ENCODE measurements at regions not wholly inside any gene's neighbourhood (a gene's known extent, or its start where the extent isn't known, plus 50 kb on each side); places are given as distances from the start of the nearest gene placed in this dataset.

GRCh38 chr7:69426705-69427104, 171.6 kb upstream of the AUTS2 start:
- no peaks in the 10 kb centered on the region for H3K27me3 ChIP-seq (ENCODE audit: control insufficient read depth, insufficient read depth, low read length)
- no peak overlapping the region for H3K27ac Mint-ChIP-seq
- H3K27ac ChIP-seq (ENCODE audit: low read length): no peak overlapping the region
- intact Hi-C loops (cut with micrococcal nuclease): no loop called here
- 79% methylated on average over 7 of the region's 7 CpGs for WGBS (ENCODE audit: insufficient coverage)
- no peak overlapping the region for H3K4me3 ChIP-seq (ENCODE audit: low read length)
- no peak for ATAC-seq
- DNase-seq: no peak
- no peaks in the 10 kb centered on the region for H3K9me3 Mint-ChIP-seq
- peaks cover 0 to 9% of the 10 kb centered on the region in 2 donors for H3K4me1 Mint-ChIP-seq
- peaks cover 20 to 33% of the 10 kb centered on the region in 2 donors for H3K27me3 Mint-ChIP-seq (ENCODE audit: low read depth in 2 of 2)
- no peak overlapping the region for H3K4me3 Mint-ChIP-seq
- no peaks in the 10 kb centered on the region for H3K9me3 ChIP-seq (ENCODE audit: control insufficient read depth, insufficient read depth, low read length)
- H3K4me1 ChIP-seq (ENCODE audit: control insufficient read depth, insufficient read depth, low read length): no peaks in the 10 kb centered on the region
- no peak for TF ChIP-seq CTCF (IDR thresholded peaks at IDR 0.05)
- no peaks in the 10 kb centered on the region for H3K36me3 ChIP-seq (ENCODE audit: control insufficient read depth, insufficient read depth, low read length)
- H3K36me3 Mint-ChIP-seq: no peaks in the 10 kb centered on the region

- H3K4me3 ChIP-seq (ENCODE audit: low read length): no peak overlapping the region
- DNase-seq (no peak), ATAC-seq (no peak)
- no peak for TF ChIP-seq CTCF (IDR thresholded peaks at IDR 0.05)
- no peaks in the 10 kb centered on the region for H3K36me3 ChIP-seq (ENCODE audit: control insufficient read depth, insufficient read depth, low read length)
- Mint-ChIP-seq H3K9me3 (no peaks in the 10 kb centered on the region), H3K36me3 (no peaks in the 10 kb centered on the region), H3K4me1 (peaks cover 0 to 9% of the 10 kb centered on the region in 2 donors), H3K27ac (no peak overlapping the region), H3K27me3 (ENCODE audit: low read depth in 2 of 2) (peaks cover 20 to 26% of the 10 kb centered on the region in 2 donors), H3K4me3 (no peak overlapping the region)
- no peaks in the 10 kb centered on the region for H3K27me3 ChIP-seq (ENCODE audit: control insufficient read depth, insufficient read depth, low read length)
- intact Hi-C loops (cut with micrococcal nuclease): no loop called here
- H3K27ac ChIP-seq (ENCODE audit: low read length): no peak overlapping the region
- WGBS (ENCODE audit: insufficient coverage): 48% methylated on average over 3 of the region's 4 CpGs
- no peaks in the 10 kb centered on the region for H3K4me1 ChIP-seq (ENCODE audit: control insufficient read depth, insufficient read depth, low read length)
- H3K9me3 ChIP-seq (ENCODE audit: control insufficient read depth, insufficient read depth, low read length): no peaks in the 10 kb centered on the region
Measured at GRCh38 chr7:69428089-69428488, 170.2 kb upstream of the AUTS2 start.

GRCh38 chr7:69429911-69430383, 168.3 kb upstream of the AUTS2 start:
- Mint-ChIP-seq H3K9me3 (peaks cover 0 to 3% of the 10 kb centered on the region in 2 donors), H3K4me3 (no peak overlapping the region), H3K36me3 (no peaks in the 10 kb centered on the region), H3K27me3 (ENCODE audit: low read depth in 2 of 2) (peaks cover 23 to 31% of the 10 kb centered on the region in 2 donors), H3K4me1 (peaks cover 12 to 20% of the 10 kb centered on the region in 2 donors), H3K27ac (no peak overlapping the region)
- TF ChIP-seq CTCF (IDR thresholded peaks at IDR 0.05): no peak
- Histone ChIP-seq H3K27ac (ENCODE audit: low read length) (no peak overlapping the region), H3K9me3 (ENCODE audit: control insufficient read depth, insufficient read depth, low read length) (no peaks in the 10 kb centered on the region), H3K4me3 (ENCODE audit: low read length) (no peak overlapping the region), H3K4me1 (ENCODE audit: control insufficient read depth, insufficient read depth, low read length) (no peaks in the 10 kb centered on the region), H3K36me3 (ENCODE audit: control insufficient read depth, insufficient read depth, low read length) (no peaks in the 10 kb centered on the region), H3K27me3 (ENCODE audit: control insufficient read depth, insufficient read depth, low read length) (no peaks in the 10 kb centered on the region)
- 17% methylated on average over 12 of the region's 16 CpGs for WGBS (ENCODE audit: insufficient coverage)
- intact Hi-C loops (cut with micrococcal nuclease): no loop called here
- DNase-seq: no peak
- ATAC-seq: no peak

- no peak overlapping the region for H3K27ac Mint-ChIP-seq
- no peak for DNase-seq
- H3K9me3 Mint-ChIP-seq: peaks cover 0 to 3% of the 10 kb centered on the region in 2 donors
- Histone ChIP-seq H3K9me3 (ENCODE audit: control insufficient read depth, insufficient read depth, low read length) (no peaks in the 10 kb centered on the region), H3K27me3 (ENCODE audit: control insufficient read depth, insufficient read depth, low read length) (no peaks in the 10 kb centered on the region), H3K4me1 (ENCODE audit: control insufficient read depth, insufficient read depth, low read length) (no peaks in the 10 kb centered on the region), H3K4me3 (ENCODE audit: low read length) (no peak overlapping the region), H3K27ac (ENCODE audit: low read length) (no peak overlapping the region), H3K36me3 (ENCODE audit: control insufficient read depth, insufficient read depth, low read length) (no peaks in the 10 kb centered on the region)
- ATAC-seq: no peak
- no peak overlapping the region for H3K4me3 Mint-ChIP-seq
- TF ChIP-seq CTCF (IDR thresholded peaks at IDR 0.05): no peak
- intact Hi-C loops (cut with micrococcal nuclease): no loop called here
- H3K4me1 Mint-ChIP-seq: peaks cover 12 to 20% of the 10 kb centered on the region in 2 donors
- WGBS (ENCODE audit: insufficient coverage): 29% methylated on average over 15 of the region's 16 CpGs
- H3K36me3 Mint-ChIP-seq: no peaks in the 10 kb centered on the region
- H3K27me3 Mint-ChIP-seq (ENCODE audit: low read depth in 2 of 2): peaks cover 23 to 32% of the 10 kb centered on the region in 2 donors
Measured at GRCh38 chr7:69430384-69431021, 167.8 kb upstream of the AUTS2 start.

All from natural killer cell (primary cell).